ENCODE measurements at regions not wholly inside any gene's neighbourhood (a gene's known extent, or its start where the extent isn't known, plus 50 kb on each side); places are given as distances from the start of the nearest gene placed in this dataset.

- Mint-ChIP-seq H3K36me3 (ENCODE audit: low read depth) (no peaks in the 10 kb centered on the region), H3K4me3 (no peak overlapping the region), H3K4me1 (no peaks in the 10 kb centered on the region), H3K27me3 (ENCODE audit: low read depth) (no peaks in the 10 kb centered on the region), H3K27ac (ENCODE audit: unreplicated experiment) (no peak overlapping the region), H3K9me3 (no peaks in the 10 kb centered on the region)
- DNase-seq (ENCODE audit: low read depth, low spot score): no peak
- no peak for TF ChIP-seq CTCF (conservative IDR thresholded peaks at IDR 0.05)
These were observed 518.6 kb downstream of the SLITRK5 start for GRCh38 chr13:88189728-88190127.

- Mint-ChIP-seq H3K4me1 (no peaks in the 10 kb centered on the region), H3K4me3 (no peak overlapping the region), H3K9me3 (peaks cover 15% of the 10 kb centered on the region), H3K27ac (ENCODE audit: unreplicated experiment) (no peak overlapping the region), H3K27me3 (ENCODE audit: low read depth) (no peaks in the 10 kb centered on the region), H3K36me3 (ENCODE audit: low read depth) (peaks cover 8% of the 10 kb centered on the region)
- no peak for DNase-seq (ENCODE audit: low read depth, low spot score)
- TF ChIP-seq CTCF (conservative IDR thresholded peaks at IDR 0.05): no peak
These were observed 524.9 kb downstream of the SLITRK5 start for GRCh38 chr13:88196106-88196505.

GRCh38 chr13:88217372-88217771 is 546.2 kb downstream of the SLITRK5 start:
- Mint-ChIP-seq H3K36me3 (ENCODE audit: low read depth) (no peaks in the 10 kb centered on the region), H3K4me1 (no peaks in the 10 kb centered on the region), H3K27ac (ENCODE audit: unreplicated experiment) (no peak overlapping the region), H3K4me3 (no peak overlapping the region), H3K27me3 (ENCODE audit: low read depth) (no peaks in the 10 kb centered on the region), H3K9me3 (no peaks in the 10 kb centered on the region)
- DNase-seq (ENCODE audit: low read depth, low spot score): no peak
- TF ChIP-seq CTCF (conservative IDR thresholded peaks at IDR 0.05): no peak

- no peak overlapping the region for H3K27ac Mint-ChIP-seq (ENCODE audit: unreplicated experiment)
- DNase-seq (ENCODE audit: low read depth, low spot score): no peak
- no peak for TF ChIP-seq CTCF (conservative IDR thresholded peaks at IDR 0.05)
- no peaks in the 10 kb centered on the region for H3K36me3 Mint-ChIP-seq (ENCODE audit: low read depth)
- H3K27me3 Mint-ChIP-seq (ENCODE audit: low read depth): no peaks in the 10 kb centered on the region
- no peaks in the 10 kb centered on the region for H3K4me1 Mint-ChIP-seq
- H3K9me3 Mint-ChIP-seq: no peaks in the 10 kb centered on the region
- H3K4me3 Mint-ChIP-seq: no peak overlapping the region
These were observed 546.7 kb downstream of the SLITRK5 start for GRCh38 chr13:88217883-88218282.

GRCh38 chr13:88223958-88224357 is 552.8 kb downstream of the SLITRK5 start:
- Mint-ChIP-seq H3K4me1 (no peaks in the 10 kb centered on the region), H3K27me3 (ENCODE audit: low read depth) (no peaks in the 10 kb centered on the region), H3K9me3 (peaks cover 3% of the 10 kb centered on the region), H3K4me3 (no peak overlapping the region), H3K36me3 (ENCODE audit: low read depth) (no peaks in the 10 kb centered on the region), H3K27ac (ENCODE audit: unreplicated experiment) (no peak overlapping the region)
- no peak for TF ChIP-seq CTCF (conservative IDR thresholded peaks at IDR 0.05)
- no peak for DNase-seq (ENCODE audit: low read depth, low spot score)

GRCh38 chr13:88235441-88235840 is 564.3 kb downstream of the SLITRK5 start:
- no peak for TF ChIP-seq CTCF (conservative IDR thresholded peaks at IDR 0.05)
- no peaks in the 10 kb centered on the region for H3K9me3 Mint-ChIP-seq
- H3K27ac Mint-ChIP-seq (ENCODE audit: unreplicated experiment): no peak overlapping the region
- no peak for DNase-seq (ENCODE audit: low read depth, low spot score)
- H3K4me3 Mint-ChIP-seq: no peak overlapping the region
- H3K36me3 Mint-ChIP-seq (ENCODE audit: low read depth): no peaks in the 10 kb centered on the region
- H3K27me3 Mint-ChIP-seq (ENCODE audit: low read depth): no peaks in the 10 kb centered on the region
- H3K4me1 Mint-ChIP-seq: no peaks in the 10 kb centered on the region
